Small intestine (tissue), 7 donors: ENCODE measurements at regions not wholly inside any gene's neighbourhood (a gene's known extent, or its start where the extent isn't known, plus 50 kb on each side); places are given as distances from the start of the nearest gene placed in this dataset.

Experiments used
- DNase-seq, 2 donors: peaks; one replicate each; pipeline versions ENCODE4 v3.0.0 to v3.0.0-alpha.2; 2013
- FAIRE-seq: peaks from 2 replicates; lab custom pipeline; 2012; peaks lifted over from hg19 to GRCh38; lab: Jason Lieb, UNC
- H3K27ac ChIP-seq, 3 donors: one replicate each; pipeline ENCODE4 v1.5.1; 2013; ENCODE audit warnings: low read length in 2 of 3, mild to moderate bottlenecking in 2 of 3, control low read depth in 1 of 3, inconsistent platforms in 1 of 3, low read depth in 1 of 3, moderate library complexity in 1 of 3
- H3K27me3 ChIP-seq, 3 donors: one replicate each; pipeline ENCODE4 v1.6.1; 2013; ENCODE audit warnings: low read length in 3 of 3, inconsistent platforms in 1 of 3; ENCODE audit not compliant: control insufficient read depth in 3 of 3, insufficient read depth in 3 of 3
- H3K36me3 ChIP-seq, 3 donors: one replicate each; pipeline ENCODE4 v1.6.1; 2013; ENCODE audit warnings: low read length in 3 of 3, inconsistent platforms in 1 of 3, low read depth in 1 of 3, mild to moderate bottlenecking in 1 of 3, moderate library complexity in 1 of 3; ENCODE audit not compliant: control insufficient read depth in 3 of 3, insufficient read depth in 2 of 3
- H3K4me1 ChIP-seq, 3 donors: one replicate each; pipeline ENCODE4 v1.6.1; 2013; ENCODE audit warnings: low read length in 2 of 3, inconsistent platforms in 1 of 3, low read depth in 1 of 3, mild to moderate bottlenecking in 1 of 3, moderate library complexity in 1 of 3; ENCODE audit not compliant: control insufficient read depth in 3 of 3, insufficient read depth in 2 of 3
- H3K4me3 ChIP-seq, 3 donors: one replicate each; pipeline ENCODE4 v1.5.1; 2013; ENCODE audit warnings: low read length in 3 of 3, control low read depth in 1 of 3, inconsistent platforms in 1 of 3, low read depth in 1 of 3, mild to moderate bottlenecking in 1 of 3, moderate library complexity in 1 of 3
- H3K9me3 ChIP-seq, 2 donors: one replicate each; pipeline ENCODE4 v1.6.1; 2013; ENCODE audit warnings: low read depth in 1 of 2, low read length in 1 of 2; ENCODE audit not compliant: control insufficient read depth in 2 of 2, insufficient read depth in 1 of 2
- WGBS, 3 donors: extraction: QIAGEN DNeasy Blood & Tissue Kit; methylation state at CpG; one replicate each; pipeline ENCODE4 v1.1.7; 2013; 5-methylcytosine and 5-hydroxymethylcytosine counted together
- donor health status: healthy with polysubstance abuse.
- donor health status: control.
- donor health status: control.
- donor health status: Bipolar disorder and iron deficiency.
- donor health status: healthy.

GRCh38 chr2:204451766-204452165, 93.5 kb upstream of the PARD3B start:
- H3K4me3 ChIP-seq = no peak overlapping the region
- peak overlapping the region in 1 of 3 donors; percentile 29 for H3K27ac ChIP-seq
- no peaks in the 10 kb centered on the region for H3K27me3 ChIP-seq
- no peaks in the 10 kb centered on the region for H3K36me3 ChIP-seq
- peaks cover 0 to 23% (median 0%) of the 10 kb centered on the region in 3 donors for H3K4me1 ChIP-seq
- H3K9me3 ChIP-seq = no peaks in the 10 kb centered on the region
- 65 to 78% (median 74%) methylated on average over 2 of the region's 2 CpGs for WGBS, 3 donors
- FAIRE-seq (no peak), DNase-seq (no peak)

- DNase-seq (peak; percentile 61 to 88), FAIRE-seq (no peak)
- Histone ChIP-seq H3K27ac (peak overlapping the region in 2 of 3 donors; percentile 29 to 81), H3K9me3 (no peaks in the 10 kb centered on the region), H3K4me3 (no peak overlapping the region), H3K36me3 (no peaks in the 10 kb centered on the region), H3K27me3 (no peaks in the 10 kb centered on the region), H3K4me1 (peaks cover 0 to 23% (median 0%) of the 10 kb centered on the region in 3 donors)
- 20 to 35% (median 28%) methylated on average over 7 of the region's 7 CpGs for WGBS, 3 donors
Observed at GRCh38 chr2:204452464-204453023, 92.7 kb upstream of the PARD3B start.

- FAIRE-seq (no peak), DNase-seq (peak; percentile 22 to 78)
- no peak overlapping the region for H3K4me3 ChIP-seq
- H3K36me3 ChIP-seq = no peaks in the 10 kb centered on the region
- H3K4me1 ChIP-seq = peaks cover 0 to 23% (median 0%) of the 10 kb centered on the region in 3 donors
- WGBS, 3 donors = 10 to 25% (median 21%) methylated on average over 7 of the region's 7 CpGs
- H3K27ac ChIP-seq = peak overlapping the region in 1 of 3 donors; percentile 60
- no peaks in the 10 kb centered on the region for H3K27me3 ChIP-seq
- no peaks in the 10 kb centered on the region for H3K9me3 ChIP-seq
Observed at GRCh38 chr2:204453730-204454167, 91.5 kb upstream of the PARD3B start.

- FAIRE-seq (no peak), DNase-seq (no peak)
- Histone ChIP-seq H3K4me1 (peaks cover 0 to 23% (median 0%) of the 10 kb centered on the region in 3 donors), H3K9me3 (no peaks in the 10 kb centered on the region), H3K27ac (no peak overlapping the region), H3K36me3 (no peaks in the 10 kb centered on the region), H3K27me3 (no peaks in the 10 kb centered on the region), H3K4me3 (no peak overlapping the region)
- WGBS, 3 donors = 87 to 93% (median 92%) methylated on average over 6 of the region's 6 CpGs
Observed at GRCh38 chr2:204454672-204455380, 90.4 kb upstream of the PARD3B start.

GRCh38 chr2:204468746-204469429, 76.4 kb upstream of the PARD3B start:
- DNase-seq (no peak), FAIRE-seq (no peak)
- Histone ChIP-seq H3K36me3 (no peaks in the 10 kb centered on the region), H3K27ac (no peak overlapping the region), H3K4me3 (no peak overlapping the region), H3K27me3 (no peaks in the 10 kb centered on the region), H3K4me1 (peaks cover 0 to 6% (median 0%) of the 10 kb centered on the region in 3 donors), H3K9me3 (no peaks in the 10 kb centered on the region)
- 64 to 71% (median 64%) methylated on average over 4 of the region's 4 CpGs for WGBS, 3 donors

GRCh38 chr2:204470178-204470620, 75.1 kb upstream of the PARD3B start:
- Histone ChIP-seq H3K27me3 (no peaks in the 10 kb centered on the region), H3K4me3 (no peak overlapping the region), H3K36me3 (no peaks in the 10 kb centered on the region), H3K27ac (no peak overlapping the region), H3K4me1 (peaks cover 0 to 6% (median 0%) of the 10 kb centered on the region in 3 donors), H3K9me3 (no peaks in the 10 kb centered on the region)
- 91 to 95% (median 92%) methylated on average over 4 of the region's 4 CpGs for WGBS, 3 donors
- DNase-seq (no peak), FAIRE-seq (no peak)

GRCh38 chr2:204470621-204471196, 74.6 kb upstream of the PARD3B start:
- no peak for FAIRE-seq
- 84 to 92% (median 85%) methylated on average over 5 of the region's 5 CpGs for WGBS, 3 donors
- no peaks in the 10 kb centered on the region for H3K36me3 ChIP-seq

GRCh38 chr2:204472375-204472774, 72.9 kb upstream of the PARD3B start:
- H3K27me3 ChIP-seq = no peaks in the 10 kb centered on the region
- no peak overlapping the region for H3K4me3 ChIP-seq
- H3K4me1 ChIP-seq = peaks cover 0 to 6% (median 0%) of the 10 kb centered on the region in 3 donors
- no peaks in the 10 kb centered on the region for H3K9me3 ChIP-seq
- FAIRE-seq (no peak), DNase-seq (no peak)
- H3K36me3 ChIP-seq = no peaks in the 10 kb centered on the region
- H3K27ac ChIP-seq = no peak overlapping the region
- WGBS, 3 donors = 82 to 89% (median 85%) methylated on average over 10 of the region's 10 CpGs

More at GRCh38 chr2:204470621-204471196, 74.6 kb upstream of the PARD3B start:
- no peak for DNase-seq
- peaks cover 0 to 6% (median 0%) of the 10 kb centered on the region in 3 donors for H3K4me1 ChIP-seq
- H3K4me3 ChIP-seq = no peak overlapping the region
- no peaks in the 10 kb centered on the region for H3K27me3 ChIP-seq
- H3K27ac ChIP-seq = no peak overlapping the region
- no peaks in the 10 kb centered on the region for H3K9me3 ChIP-seq
